Left lung (tissue), 4 donors: ENCODE measurements at regions not wholly inside any gene's neighbourhood (a gene's known extent, or its start where the extent isn't known, plus 50 kb on each side); places are given as distances from the start of the nearest gene placed in this dataset.

ENCODE experiments used
- ATAC-seq: fragments of 200-7000 bp; cut with Tn5 transposase; one replicate; pipeline ENCODE4 v1.9.1; 2020; ENCODE audit warnings: moderate library complexity
- DNase-seq, 4 donors: peaks; one replicate each; pipeline ENCODE4 v3.0.0-alpha.2; 2013 to 2020
- H3K27ac ChIP-seq, 2 donors: fragments of 200-600 bp; sonication (generic) in 1 of 2; one replicate each; pipeline versions ENCODE4 v1.5.0 to v1.8.0; 2020 to 2021
- H3K27me3 ChIP-seq, 2 donors: fragments of 200-600 bp; sonication (generic) in 1 of 2; one replicate each; pipeline versions ENCODE4 v1.5.0 to v1.8.0; 2020 to 2021
- H3K36me3 ChIP-seq, 2 donors: fragments of 200-600 bp; sonication (generic) in 1 of 2; one replicate each; pipeline versions ENCODE4 v1.5.0 to v1.8.0; 2020 to 2021
- H3K4me1 ChIP-seq, 2 donors: fragments of 200-600 bp; one replicate each; pipeline ENCODE4 v1.8.0; 2021
- H3K4me3 ChIP-seq, 2 donors: fragments of 200-600 bp; sonication (generic) in 1 of 2; one replicate each; pipeline versions ENCODE4 v1.5.0 to v1.8.0; 2020 to 2021; ENCODE audit warnings: mild to moderate bottlenecking in 1 of 2
- H3K9me3 ChIP-seq, 2 donors: fragments of 200-600 bp; sonication (generic) in 1 of 2; one replicate each; pipeline versions ENCODE4 v1.5.0 to v1.8.0; 2020 to 2021
- intact Hi-C, 2 donors: fragments of 100-400 bp; cut with DNase I; formaldehyde crosslinking; loops; one replicate each; pipeline versions ENCODE4 v1.11.2 to v1.14.2; 2022
- TF ChIP-seq, protein P1 (sequence below), 2 donors: fragments of 200-600 bp; sonication (generic) in 1 of 2; IDR thresholded peaks; one replicate each; pipeline versions ENCODE4 v1.5.0 to v1.8.0; 2021; ENCODE audit warnings: antibody characterized with exemption in 2 of 2
- donor health status: DM: no; HTN: yes; CAD: no.
- donor health status: DM: no; HTN: no; CAD: no.

DNA sequence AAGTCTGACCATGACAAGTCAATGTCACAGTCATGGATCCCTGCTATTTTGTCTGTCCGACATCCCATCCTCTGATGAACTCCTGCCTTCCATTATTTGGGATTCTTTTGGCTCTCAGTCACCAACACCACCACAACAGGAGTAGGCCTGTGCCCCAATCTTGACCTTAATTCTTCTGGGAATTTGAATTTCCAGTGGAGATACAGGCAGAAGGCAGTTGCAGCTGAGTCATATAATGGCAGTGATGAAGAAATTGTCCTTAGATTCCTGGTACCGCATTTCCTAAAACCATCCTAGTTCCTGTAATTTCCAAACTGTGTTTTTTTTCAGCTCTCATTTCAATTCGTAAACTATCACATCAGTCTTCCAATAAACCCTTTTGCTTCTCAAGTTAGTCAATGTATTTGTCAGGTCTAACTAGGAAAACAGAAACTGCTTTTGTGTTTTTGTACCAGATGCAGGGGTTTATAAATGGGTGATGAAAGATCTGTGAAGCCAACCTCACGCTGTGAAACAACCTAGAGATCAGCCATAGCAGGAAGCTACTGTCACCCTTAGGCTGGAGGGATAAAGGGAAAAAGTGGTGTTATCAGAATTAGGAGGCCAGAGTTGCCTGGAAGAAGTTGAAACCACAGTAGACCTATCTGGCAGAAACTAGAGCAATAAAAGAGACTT lies 126.3 kb upstream of the TMEM108 start:
- Histone ChIP-seq H3K9me3 (no peaks in the 10 kb centered on the region), H3K4me1 (no peaks in the 10 kb centered on the region), H3K27me3 (no peaks in the 10 kb centered on the region), H3K27ac (no peak overlapping the region), H3K36me3 (no peaks in the 10 kb centered on the region), H3K4me3 (no peak overlapping the region)
- no peak for DNase-seq
- no peak for ATAC-seq
- TF ChIP-seq, protein P1, sequence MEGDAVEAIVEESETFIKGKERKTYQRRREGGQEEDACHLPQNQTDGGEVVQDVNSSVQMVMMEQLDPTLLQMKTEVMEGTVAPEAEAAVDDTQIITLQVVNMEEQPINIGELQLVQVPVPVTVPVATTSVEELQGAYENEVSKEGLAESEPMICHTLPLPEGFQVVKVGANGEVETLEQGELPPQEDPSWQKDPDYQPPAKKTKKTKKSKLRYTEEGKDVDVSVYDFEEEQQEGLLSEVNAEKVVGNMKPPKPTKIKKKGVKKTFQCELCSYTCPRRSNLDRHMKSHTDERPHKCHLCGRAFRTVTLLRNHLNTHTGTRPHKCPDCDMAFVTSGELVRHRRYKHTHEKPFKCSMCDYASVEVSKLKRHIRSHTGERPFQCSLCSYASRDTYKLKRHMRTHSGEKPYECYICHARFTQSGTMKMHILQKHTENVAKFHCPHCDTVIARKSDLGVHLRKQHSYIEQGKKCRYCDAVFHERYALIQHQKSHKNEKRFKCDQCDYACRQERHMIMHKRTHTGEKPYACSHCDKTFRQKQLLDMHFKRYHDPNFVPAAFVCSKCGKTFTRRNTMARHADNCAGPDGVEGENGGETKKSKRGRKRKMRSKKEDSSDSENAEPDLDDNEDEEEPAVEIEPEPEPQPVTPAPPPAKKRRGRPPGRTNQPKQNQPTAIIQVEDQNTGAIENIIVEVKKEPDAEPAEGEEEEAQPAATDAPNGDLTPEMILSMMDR (IDR thresholded peaks at IDR 0.05) = no peak
- intact Hi-C loops = no loop called here

DNA sequence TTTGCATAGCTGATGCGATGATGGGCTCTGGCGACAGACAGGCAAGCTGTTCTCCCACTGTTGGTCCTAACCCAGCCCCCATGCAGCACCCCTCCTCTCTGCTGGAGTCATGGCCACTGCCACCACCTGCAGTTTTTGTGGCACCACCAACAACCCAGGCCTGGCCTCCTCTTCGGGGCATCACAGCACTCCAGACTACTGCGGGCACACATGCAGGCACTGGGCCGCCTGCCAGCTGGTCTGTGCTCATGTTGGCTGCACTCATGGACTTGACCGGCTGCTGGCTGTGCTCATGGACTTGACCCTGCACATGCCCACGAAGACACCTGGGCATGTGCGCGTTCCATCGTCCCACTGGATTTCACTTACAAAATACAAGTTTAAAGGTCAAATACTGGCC lies 130.9 kb upstream of the TMEM108 start:
- no peaks in the 10 kb centered on the region for H3K4me1 ChIP-seq
- TF ChIP-seq, protein P1 (IDR thresholded peaks at IDR 0.05) = no peak
- H3K36me3 ChIP-seq = no peaks in the 10 kb centered on the region
- no peaks in the 10 kb centered on the region for H3K27me3 ChIP-seq
- DNase-seq (peak in 1 of 4 donors; percentile 65), ATAC-seq (no peak)
- intact Hi-C loops = no loop called here
- H3K9me3 ChIP-seq = no peaks in the 10 kb centered on the region
- no peak overlapping the region for H3K27ac ChIP-seq
- H3K4me3 ChIP-seq = no peak overlapping the region

DNA sequence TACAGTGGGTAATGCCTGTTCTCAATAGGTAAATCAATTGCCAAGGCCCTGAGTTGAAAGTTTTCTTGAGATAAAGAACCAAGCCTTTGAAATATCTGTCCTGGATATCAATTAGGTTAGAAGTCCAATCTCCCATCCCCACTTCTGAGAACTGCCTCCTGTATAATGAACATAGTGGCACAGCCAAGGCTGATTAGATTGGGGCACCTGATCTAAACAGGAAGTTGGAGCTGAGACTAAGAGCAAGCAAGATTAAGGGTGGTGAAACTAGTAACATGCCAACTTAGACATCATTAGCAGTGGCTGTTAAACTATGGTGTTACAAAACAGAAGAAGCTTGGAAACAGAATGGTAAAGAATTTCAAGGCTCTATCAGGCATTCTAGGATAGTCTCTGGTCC lies 137.7 kb upstream of the TMEM108 start:
- Histone ChIP-seq H3K36me3 (no peaks in the 10 kb centered on the region), H3K27me3 (no peaks in the 10 kb centered on the region), H3K9me3 (no peaks in the 10 kb centered on the region), H3K27ac (no peak overlapping the region), H3K4me1 (no peaks in the 10 kb centered on the region), H3K4me3 (no peak overlapping the region)
- no peak for ATAC-seq
- TF ChIP-seq, protein P1 (IDR thresholded peaks at IDR 0.05) = no peak
- DNase-seq = no peak
- intact Hi-C loops = no loop called here

DNA sequence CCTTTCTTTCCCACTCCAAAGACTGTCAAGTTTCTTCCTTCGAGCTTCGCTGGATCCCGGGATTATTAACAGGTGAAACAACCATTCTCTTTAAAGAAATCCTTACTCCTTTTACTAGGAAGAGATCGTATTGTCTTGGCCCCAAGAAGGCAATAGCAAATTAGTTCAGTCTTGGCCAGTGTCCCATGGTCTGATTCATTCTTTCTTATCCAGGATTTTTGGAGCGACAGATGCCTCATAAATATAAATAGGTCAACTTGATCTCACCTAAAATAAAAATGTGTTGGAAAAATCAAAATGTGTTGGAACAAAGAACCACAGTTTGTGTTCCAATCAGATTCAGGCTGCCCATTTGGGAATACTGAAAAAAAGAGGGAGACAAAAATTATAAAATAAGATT lies 140.1 kb upstream of the TMEM108 start:
- Histone ChIP-seq H3K9me3 (no peaks in the 10 kb centered on the region), H3K27me3 (no peaks in the 10 kb centered on the region), H3K4me3 (no peak overlapping the region), H3K36me3 (no peaks in the 10 kb centered on the region), H3K4me1 (no peaks in the 10 kb centered on the region), H3K27ac (no peak overlapping the region)
- no peak for ATAC-seq
- no peak for DNase-seq
- TF ChIP-seq, protein P1 (IDR thresholded peaks at IDR 0.05) = no peak
- intact Hi-C loops = no loop called here

DNA sequence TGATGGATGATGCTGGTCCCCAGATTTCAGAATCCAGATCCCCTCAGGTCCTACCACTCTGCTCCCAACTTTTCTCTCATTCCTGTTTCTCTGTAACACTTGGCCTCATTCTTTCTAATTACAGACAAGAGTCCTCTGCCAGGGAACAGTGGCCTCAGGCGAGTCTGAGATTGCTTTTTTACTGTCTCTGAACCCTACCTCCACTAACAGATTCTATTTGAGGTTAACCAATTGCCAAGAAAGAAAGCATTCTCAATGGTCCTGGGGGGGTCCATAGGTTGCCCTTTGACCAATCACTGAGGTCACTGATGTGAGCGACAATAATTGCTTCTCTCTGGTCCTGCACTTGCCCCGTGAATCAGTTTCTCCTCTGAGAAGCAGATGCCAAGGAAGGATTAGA lies 145.2 kb upstream of the TMEM108 start:
- intact Hi-C loops = no loop called here
- H3K27ac ChIP-seq = no peak overlapping the region
- TF ChIP-seq, protein P1 (IDR thresholded peaks at IDR 0.05) = no peak

More for the DNA sequence above, 145.2 kb upstream of the TMEM108 start:
- no peak overlapping the region for H3K4me3 ChIP-seq
- no peaks in the 10 kb centered on the region for H3K4me1 ChIP-seq
- no peaks in the 10 kb centered on the region for H3K9me3 ChIP-seq
- H3K27me3 ChIP-seq = no peaks in the 10 kb centered on the region
- ATAC-seq = no peak
- DNase-seq = no peak
- H3K36me3 ChIP-seq = no peaks in the 10 kb centered on the region
